Neuronal stem cell (in vitro differentiated cells): ENCODE measurements at regions not wholly inside any gene's neighbourhood (a gene's known extent, or its start where the extent isn't known, plus 50 kb on each side); places are given as distances from the start of the nearest gene placed in this dataset.

Source experiments
- DNase-seq: peaks from one replicate; pipeline ENCODE4 v3.0.0-alpha.2; 2013; ENCODE audit warnings: low spot score
- H2AFZ ChIP-seq: one replicate; pipeline ENCODE4 v1.6.1; 2013; ENCODE audit warnings: mild to moderate bottlenecking, low read length, inconsistent platforms
- H2AK5ac ChIP-seq: 2 replicates; pipeline ENCODE4 v1.6.1; 2013; ENCODE audit warnings: low read depth, mild to moderate bottlenecking, inconsistent platforms, low read length, moderate library complexity, mixed read lengths
- H2BK120ac ChIP-seq: 2 replicates; pipeline ENCODE4 v1.6.1; 2013; ENCODE audit warnings: low read depth, mild to moderate bottlenecking, inconsistent platforms, low read length, moderate library complexity, mixed read lengths
- H2BK12ac ChIP-seq: one replicate; pipeline ENCODE4 v1.6.1; 2013; ENCODE audit warnings: low read length, inconsistent platforms
- H2BK15ac ChIP-seq: 2 replicates; pipeline ENCODE4 v1.6.1; 2013; ENCODE audit warnings: mild to moderate bottlenecking, low read length, inconsistent platforms, mixed read lengths
- H2BK5ac ChIP-seq: one replicate; pipeline ENCODE4 v1.6.1; 2013; ENCODE audit warnings: inconsistent platforms, mild to moderate bottlenecking, low read length, moderate library complexity
- H3K14ac ChIP-seq: one replicate; pipeline ENCODE4 v1.6.1; 2013; ENCODE audit warnings: low read length, inconsistent platforms
- H3K18ac ChIP-seq: 2 replicates; pipeline ENCODE4 v1.6.1; 2013; ENCODE audit warnings: low read length, inconsistent platforms
- H3K23ac ChIP-seq: 2 replicates; pipeline ENCODE4 v1.6.1; 2013; ENCODE audit warnings: low read depth, mild to moderate bottlenecking, mixed read lengths, low read length, inconsistent platforms; ENCODE audit not compliant: poor library complexity
- H3K27ac ChIP-seq: replicated peaks from 3 replicates; pipeline ENCODE4 v1.5.1; 2013; ENCODE audit warnings: low read length, inconsistent platforms
- H3K27me3 ChIP-seq, 3 experiments: 2 replicates each; pipeline ENCODE4 v1.6.1; 2013; ENCODE audit warnings: low read length in 3 of 3, mild to moderate bottlenecking in 2 of 3, inconsistent platforms in 1 of 3, low read depth in 1 of 3, mixed read lengths in 1 of 3, moderate library complexity in 1 of 3; ENCODE audit not compliant: control insufficient read depth in 3 of 3, insufficient read depth in 3 of 3
- H3K36me3 ChIP-seq, 2 donors: replicated peaks in 1 of 2; 2 replicates each; pipeline ENCODE4 v1.6.1; 2013; ENCODE audit warnings: low read length in 2 of 2; ENCODE audit not compliant: control insufficient read depth in 2 of 2, insufficient read depth in 2 of 2
- H3K4ac ChIP-seq: 2 replicates; pipeline ENCODE4 v1.6.1; 2013; ENCODE audit warnings: inconsistent platforms, mild to moderate bottlenecking, low read length, moderate library complexity
- H3K4me1 ChIP-seq, 2 donors: 1 replicate in 1 of 2; 2 replicates in 1 of 2; pipeline ENCODE4 v1.6.1; 2013; ENCODE audit warnings: low read length in 2 of 2, low read depth in 1 of 2; ENCODE audit not compliant: control insufficient read depth in 2 of 2, insufficient read depth in 1 of 2
- H3K4me2 ChIP-seq: one replicate; pipeline ENCODE4 v1.6.1; 2013; ENCODE audit warnings: mild to moderate bottlenecking, low read length, inconsistent platforms; ENCODE audit not compliant: insufficient read depth, poor library complexity, severe bottlenecking
- H3K4me3 ChIP-seq, 2 donors: 2 replicates each; pipeline ENCODE4 v1.5.1; 2013; ENCODE audit warnings: low read length in 2 of 2, mild to moderate bottlenecking in 2 of 2, inconsistent platforms in 1 of 2, moderate library complexity in 1 of 2
- H3K79me1 ChIP-seq: one replicate; pipeline ENCODE4 v1.6.1; 2013; ENCODE audit warnings: low read depth, mild to moderate bottlenecking, inconsistent platforms, low read length, moderate library complexity
- H3K9ac ChIP-seq: one replicate; pipeline ENCODE4 v1.6.1; 2013; ENCODE audit warnings: mild to moderate bottlenecking, low read depth, low read length, inconsistent platforms; ENCODE audit not compliant: poor library complexity
- H3K9me3 ChIP-seq, 2 donors: replicated peaks in 1 of 2; 2 replicates each; pipeline versions ENCODE3 to v1.6.1; 2013; ENCODE audit warnings: low read length in 2 of 2, mild to moderate bottlenecking in 2 of 2, inconsistent platforms in 1 of 2, low read depth in 1 of 2, mixed read lengths in 1 of 2, moderate library complexity in 1 of 2; ENCODE audit not compliant: control insufficient read depth in 2 of 2, insufficient read depth in 1 of 2
- H4K8ac ChIP-seq: one replicate; pipeline ENCODE4 v1.6.1; 2013; ENCODE audit warnings: low read depth, mild to moderate bottlenecking, inconsistent platforms, low read length, moderate library complexity
- H4K91ac ChIP-seq: one replicate; pipeline ENCODE4 v1.6.1; 2013; ENCODE audit warnings: low read length, low read depth, mild to moderate bottlenecking, inconsistent platforms; ENCODE audit not compliant: poor library complexity
- WGBS, 2 donors: extraction: QIAGEN DNeasy Blood & Tissue Kit; methylation state at CpG; one replicate each; pipeline ENCODE4 v1.1.7; 2013; ENCODE audit warnings: missing lambda C conversion rate in 2 of 2, mixed read lengths in 1 of 2; ENCODE audit not compliant: insufficient read length in 2 of 2, insufficient replicate concordance in 1 of 2; ENCODE audit errors: extremely low coverage in 2 of 2; 5-methylcytosine and 5-hydroxymethylcytosine counted together

- H2BK12ac ChIP-seq = no peak overlapping the region
- H2BK15ac ChIP-seq = no peak overlapping the region
- no peak overlapping the region for H3K14ac ChIP-seq
- H3K4me1 ChIP-seq = peaks cover 3 to 29% of the 10 kb centered on the region in 2 donors
- H2AK5ac ChIP-seq = no peak overlapping the region
- no peak overlapping the region for H3K4me3 ChIP-seq
- H2BK120ac ChIP-seq = no peak overlapping the region
- no peak overlapping the region for H3K23ac ChIP-seq
- no peak overlapping the region for H2AFZ ChIP-seq
- no peak overlapping the region for H3K18ac ChIP-seq
- DNase-seq = no peak
- no peak overlapping the region for H3K9ac ChIP-seq
- H3K79me1 ChIP-seq = no peaks in the 10 kb centered on the region
- peaks cover 0 to 7% of the 10 kb centered on the region in 2 donors for H3K36me3 ChIP-seq
- H3K4ac ChIP-seq = no peak overlapping the region
- H3K27me3 ChIP-seq = no peaks in the 10 kb centered on the region
- no peak overlapping the region for H3K4me2 ChIP-seq
- H4K91ac ChIP-seq = no peak overlapping the region
- no peak overlapping the region for H2BK5ac ChIP-seq
- H3K9me3 ChIP-seq = peaks cover 4 to 26% of the 10 kb centered on the region in 2 donors
- no CpG with 5 or more reads among the region's 1 CpG for WGBS, 2 donors
- no peak overlapping the region for H4K8ac ChIP-seq
- no peak overlapping the region for H3K27ac ChIP-seq
These were observed 363.5 kb upstream of the ADGRL2 start for GRCh38 chr1:81437213-81437612.

- H2BK15ac ChIP-seq = no peak overlapping the region
- no peak for DNase-seq
- H2AK5ac ChIP-seq = no peak overlapping the region
- no peak overlapping the region for H3K27ac ChIP-seq
- H3K14ac ChIP-seq = no peak overlapping the region
- peaks cover 0 to 7% of the 10 kb centered on the region in 2 donors for H3K36me3 ChIP-seq
- no peak overlapping the region for H2AFZ ChIP-seq
- no peak overlapping the region for H3K4me2 ChIP-seq
- H3K4ac ChIP-seq = no peak overlapping the region
- no peak overlapping the region for H2BK12ac ChIP-seq
- no peak overlapping the region for H4K8ac ChIP-seq
- H3K4me1 ChIP-seq = peaks cover 11 to 44% of the 10 kb centered on the region in 2 donors
- H3K9ac ChIP-seq = no peak overlapping the region
- no peak overlapping the region for H4K91ac ChIP-seq
- no peak overlapping the region for H3K23ac ChIP-seq
- H3K9me3 ChIP-seq = peaks cover 4 to 20% of the 10 kb centered on the region in 2 donors
- H3K4me3 ChIP-seq = no peak overlapping the region
- H3K27me3 ChIP-seq = no peaks in the 10 kb centered on the region
- H2BK120ac ChIP-seq = no peak overlapping the region
- no peak overlapping the region for H3K18ac ChIP-seq
- H2BK5ac ChIP-seq = no peak overlapping the region
- no peaks in the 10 kb centered on the region for H3K79me1 ChIP-seq
- WGBS, 2 donors = no CpG with 5 or more reads among the region's 1 CpG
These were observed 365.6 kb upstream of the ADGRL2 start for GRCh38 chr1:81435175-81435574.

GRCh38 chr1:81433676-81434075, 367.1 kb upstream of the ADGRL2 start:
- Histone ChIP-seq H3K27me3 (no peaks in the 10 kb centered on the region), H3K4ac (no peak overlapping the region), H3K27ac (no peak overlapping the region), H3K4me3 (no peak overlapping the region), H4K8ac (no peak overlapping the region), H3K79me1 (no peaks in the 10 kb centered on the region), H4K91ac (no peak overlapping the region), H3K4me1 (peaks cover 11 to 57% of the 10 kb centered on the region in 2 donors), H3K9me3 (peaks cover 0 to 5% of the 10 kb centered on the region in 2 donors), H3K23ac (no peak overlapping the region), H3K9ac (no peak overlapping the region), H2BK120ac (no peak overlapping the region), H2BK12ac (no peak overlapping the region), H2AFZ (no peak overlapping the region), H3K14ac (no peak overlapping the region), H2AK5ac (no peak overlapping the region), H3K36me3 (no peaks in the 10 kb centered on the region), H3K18ac (no peak overlapping the region), H2BK5ac (no peak overlapping the region), H2BK15ac (no peak overlapping the region), H3K4me2 (no peak overlapping the region)
- no CpG with 5 or more reads among the region's 2 CpGs for WGBS, 2 donors
- no peak for DNase-seq

- H2BK15ac ChIP-seq = no peak overlapping the region
- no peak overlapping the region for H2BK12ac ChIP-seq
- no peak overlapping the region for H4K91ac ChIP-seq
- H3K18ac ChIP-seq = no peak overlapping the region
- no peaks in the 10 kb centered on the region for H3K27me3 ChIP-seq
- H3K27ac ChIP-seq = no peak overlapping the region
- peak overlapping the region; percentile 33 for H2AFZ ChIP-seq
- no peak overlapping the region for H2BK120ac ChIP-seq
- H3K4me1 ChIP-seq = peaks cover 11 to 55% of the 10 kb centered on the region in 2 donors
- H3K79me1 ChIP-seq = no peaks in the 10 kb centered on the region
- H3K4me3 ChIP-seq = peak overlapping the region in 1 of 2 donors; percentile 25
- no CpG with 5 or more reads among the region's 8 CpGs for WGBS, 2 donors
- no peak overlapping the region for H3K9ac ChIP-seq
- no peaks in the 10 kb centered on the region for H3K9me3 ChIP-seq
- H3K23ac ChIP-seq = no peak overlapping the region
- no peak overlapping the region for H3K4me2 ChIP-seq
- DNase-seq = no peak
- no peak overlapping the region for H4K8ac ChIP-seq
- no peaks in the 10 kb centered on the region for H3K36me3 ChIP-seq
- peak overlapping the region; percentile 8 for H3K4ac ChIP-seq
- no peak overlapping the region for H2BK5ac ChIP-seq
- H2AK5ac ChIP-seq = no peak overlapping the region
- H3K14ac ChIP-seq = no peak overlapping the region
These were observed 368.1 kb upstream of the ADGRL2 start for GRCh38 chr1:81432654-81433109.
